ENCODE measurements at regions not wholly inside any gene's neighbourhood (a gene's known extent, or its start where the extent isn't known, plus 50 kb on each side); places are given as distances from the start of the nearest gene placed in this dataset.
"Not testable (repeated sequence)": the region's sequence is repeated elsewhere in the genome, so short reads cannot be mapped to it uniquely, and the experiment has no call there.

GRCh38 chr7:119945822-119946221 is 327.2 kb upstream of the KCND2 start:
- DNase-seq = no peak
- Histone ChIP-seq H3K27me3 (ENCODE audit: low read depth) (no peaks in the 10 kb centered on the region), H3K4me3 (no peak overlapping the region), H3K27ac (replicated peaks) (no peak overlapping the region), H3K36me3 (no peaks in the 10 kb centered on the region), H3K4me1 (no peaks in the 10 kb centered on the region), H3K9me3 (replicated peaks) (no peaks in the 10 kb centered on the region)
- TF ChIP-seq CTCF (IDR thresholded peaks at IDR 0.05; ENCODE audit: borderline replicate concordance) = no peak
- intact Hi-C loops (cut with micrococcal nuclease) = no loop called here

- no peak for DNase-seq
- no peaks in the 10 kb centered on the region for H3K4me1 ChIP-seq
- TF ChIP-seq CTCF (IDR thresholded peaks at IDR 0.05; ENCODE audit: borderline replicate concordance) = no peak
- H3K36me3 ChIP-seq = no peaks in the 10 kb centered on the region
- no peaks in the 10 kb centered on the region for H3K9me3 ChIP-seq (replicated peaks)
- H3K4me3 ChIP-seq = no peak overlapping the region
- H3K27ac ChIP-seq (replicated peaks) = no peak overlapping the region
- intact Hi-C loops (cut with micrococcal nuclease) = no loop called here
- H3K27me3 ChIP-seq (ENCODE audit: low read depth) = no peaks in the 10 kb centered on the region
Observed at GRCh38 chr7:119949053-119949452, 323.9 kb upstream of the KCND2 start.

GRCh38 chr7:119950390-119951041 is 322.5 kb upstream of the KCND2 start:
- intact Hi-C loops (cut with micrococcal nuclease); H3K4me1 ChIP-seq; H3K27ac ChIP-seq (replicated peaks); H3K4me3 ChIP-seq; H3K27me3 ChIP-seq (ENCODE audit: low read depth); H3K9me3 ChIP-seq (replicated peaks); DNase-seq; H3K36me3 ChIP-seq: not testable (repeated sequence)

GRCh38 chr7:119951614-119952013 is 321.4 kb upstream of the KCND2 start:
- H3K27me3 ChIP-seq (ENCODE audit: low read depth); intact Hi-C loops (cut with micrococcal nuclease); H3K9me3 ChIP-seq (replicated peaks); H3K4me3 ChIP-seq; H3K4me1 ChIP-seq; H3K36me3 ChIP-seq; H3K27ac ChIP-seq (replicated peaks); DNase-seq: not testable (repeated sequence)

- Histone ChIP-seq H3K36me3 (no peaks in the 10 kb centered on the region), H3K27me3 (ENCODE audit: low read depth) (no peaks in the 10 kb centered on the region), H3K27ac (replicated peaks) (no peak overlapping the region), H3K9me3 (replicated peaks) (no peaks in the 10 kb centered on the region), H3K4me3 (no peak overlapping the region), H3K4me1 (no peaks in the 10 kb centered on the region)
- TF ChIP-seq CTCF (IDR thresholded peaks at IDR 0.05; ENCODE audit: borderline replicate concordance) = no peak
- intact Hi-C loops (cut with micrococcal nuclease) = no loop called here
- DNase-seq = no peak
Observed at GRCh38 chr7:119957335-119957734, 315.6 kb upstream of the KCND2 start.

GRCh38 chr7:119959811-119960210 is 313.2 kb upstream of the KCND2 start:
- intact Hi-C loops (cut with micrococcal nuclease) = no loop called here
- no peak for TF ChIP-seq CTCF (IDR thresholded peaks at IDR 0.05; ENCODE audit: borderline replicate concordance)
- no peaks in the 10 kb centered on the region for H3K36me3 ChIP-seq
- no peaks in the 10 kb centered on the region for H3K27me3 ChIP-seq (ENCODE audit: low read depth)
- no peak for DNase-seq
- no peaks in the 10 kb centered on the region for H3K4me1 ChIP-seq
- no peaks in the 10 kb centered on the region for H3K9me3 ChIP-seq (replicated peaks)
- H3K27ac ChIP-seq (replicated peaks) = no peak overlapping the region
- H3K4me3 ChIP-seq = no peak overlapping the region
